ENCODE measurements at regions not wholly inside any gene's neighbourhood (a gene's known extent, or its start where the extent isn't known, plus 50 kb on each side); places are given as distances from the start of the nearest gene placed in this dataset.

DNA sequence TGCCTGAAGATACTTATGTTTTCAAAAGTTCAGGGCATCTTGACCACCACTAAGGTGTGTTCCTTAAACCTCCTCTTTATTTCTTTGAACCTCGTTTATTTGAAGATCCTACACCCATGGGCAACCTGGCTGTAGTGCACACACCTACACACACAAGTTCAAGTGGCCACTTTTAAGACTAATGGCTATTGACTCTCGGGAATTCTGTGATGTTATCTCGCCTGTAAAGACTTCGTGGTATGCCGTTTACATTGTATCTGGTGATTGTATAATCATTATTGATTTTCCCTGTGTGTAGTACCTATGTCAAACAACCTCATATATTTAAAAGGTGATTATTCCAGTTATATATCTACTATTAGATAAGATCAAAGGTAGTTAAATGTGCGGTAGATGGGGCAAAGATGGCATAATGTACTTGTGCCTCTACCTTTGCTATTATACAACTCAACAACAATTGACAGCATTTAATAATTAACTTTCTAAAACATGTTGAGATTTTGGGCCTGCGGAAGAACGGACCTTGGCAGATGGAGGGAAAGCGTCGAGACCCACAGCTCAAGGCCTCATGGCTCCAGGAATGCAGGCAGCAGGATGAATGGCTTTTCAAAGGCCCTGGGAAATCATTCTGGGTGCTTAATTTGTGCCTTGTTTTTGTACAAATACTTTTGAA lies 51.4 kb upstream of the IRX2 start:
- DNase-seq (ENCODE audit: low spot score) (no peak), ATAC-seq (ENCODE audit: low FRiP score) (no peak)
- TF ChIP-seq, protein P1, sequence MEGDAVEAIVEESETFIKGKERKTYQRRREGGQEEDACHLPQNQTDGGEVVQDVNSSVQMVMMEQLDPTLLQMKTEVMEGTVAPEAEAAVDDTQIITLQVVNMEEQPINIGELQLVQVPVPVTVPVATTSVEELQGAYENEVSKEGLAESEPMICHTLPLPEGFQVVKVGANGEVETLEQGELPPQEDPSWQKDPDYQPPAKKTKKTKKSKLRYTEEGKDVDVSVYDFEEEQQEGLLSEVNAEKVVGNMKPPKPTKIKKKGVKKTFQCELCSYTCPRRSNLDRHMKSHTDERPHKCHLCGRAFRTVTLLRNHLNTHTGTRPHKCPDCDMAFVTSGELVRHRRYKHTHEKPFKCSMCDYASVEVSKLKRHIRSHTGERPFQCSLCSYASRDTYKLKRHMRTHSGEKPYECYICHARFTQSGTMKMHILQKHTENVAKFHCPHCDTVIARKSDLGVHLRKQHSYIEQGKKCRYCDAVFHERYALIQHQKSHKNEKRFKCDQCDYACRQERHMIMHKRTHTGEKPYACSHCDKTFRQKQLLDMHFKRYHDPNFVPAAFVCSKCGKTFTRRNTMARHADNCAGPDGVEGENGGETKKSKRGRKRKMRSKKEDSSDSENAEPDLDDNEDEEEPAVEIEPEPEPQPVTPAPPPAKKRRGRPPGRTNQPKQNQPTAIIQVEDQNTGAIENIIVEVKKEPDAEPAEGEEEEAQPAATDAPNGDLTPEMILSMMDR (IDR thresholded peaks at IDR 0.05): no peak

DNA sequence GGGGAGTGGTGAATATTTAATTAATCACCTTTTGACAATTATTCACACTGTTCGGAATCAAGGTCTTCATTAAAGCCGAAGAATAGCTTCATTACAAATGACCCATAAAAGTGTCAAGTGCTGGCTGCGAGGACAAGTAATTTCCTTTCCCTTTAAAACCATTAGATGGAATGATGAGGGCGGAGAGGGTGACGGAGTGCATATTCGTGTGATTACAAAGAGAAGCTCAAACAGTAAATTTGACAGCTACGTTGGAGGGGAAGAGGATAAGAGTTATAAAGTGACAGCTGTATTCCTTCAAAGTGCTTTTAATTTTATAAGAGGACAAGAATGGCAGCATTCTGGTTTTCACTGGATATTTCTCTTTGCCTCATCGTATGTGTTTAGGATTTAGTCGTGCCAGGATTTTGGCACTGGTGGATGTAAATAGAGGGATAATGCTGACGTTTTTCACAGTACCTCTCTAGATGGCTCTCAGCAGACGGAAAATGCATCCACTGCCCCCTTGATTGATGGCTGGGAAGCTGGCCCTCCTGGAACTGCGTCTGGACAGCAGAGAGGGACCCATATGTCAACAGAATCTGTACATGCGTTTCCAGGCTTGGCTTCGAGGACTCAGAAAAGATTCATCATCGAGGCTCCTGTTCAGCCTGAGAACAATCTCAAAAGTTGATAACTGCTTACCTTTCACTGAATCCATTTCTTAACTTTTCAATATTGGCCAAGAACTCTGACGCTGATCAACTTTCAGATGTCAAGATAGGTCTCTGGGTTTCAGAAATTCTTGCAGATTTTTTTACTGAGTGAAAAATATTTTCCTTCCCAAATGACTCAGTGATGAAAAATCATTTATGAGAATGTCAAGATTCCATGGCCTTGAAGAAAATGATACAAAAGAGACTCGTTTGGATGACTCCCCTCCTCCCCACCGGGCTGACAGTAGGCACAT lies 50.4 kb upstream of the IRX2 start:
- ATAC-seq (ENCODE audit: low FRiP score): no peak
- TF ChIP-seq, protein P1 (IDR thresholded peaks at IDR 0.05): no peak
- DNase-seq (ENCODE audit: low spot score): no peak
